RPMI7951 (cell line): ENCODE measurements at regions not wholly inside any gene's neighbourhood (a gene's known extent, or its start where the extent isn't known, plus 50 kb on each side); places are given as distances from the start of the nearest gene placed in this dataset.
"Not testable (repeated sequence)": the region's sequence is repeated elsewhere in the genome, so short reads cannot be mapped to it uniquely, and the experiment has no call there.

Source experiments
- DNase-seq: peaks from one replicate; pipeline ENCODE4 v3.0.0-alpha.2; 2012; ENCODE audit warnings: low read depth

- no peak for DNase-seq
Observed at GRCh38 chr5:118377420-118377819, 610.9 kb downstream of the DTWD2 start.

DNA sequence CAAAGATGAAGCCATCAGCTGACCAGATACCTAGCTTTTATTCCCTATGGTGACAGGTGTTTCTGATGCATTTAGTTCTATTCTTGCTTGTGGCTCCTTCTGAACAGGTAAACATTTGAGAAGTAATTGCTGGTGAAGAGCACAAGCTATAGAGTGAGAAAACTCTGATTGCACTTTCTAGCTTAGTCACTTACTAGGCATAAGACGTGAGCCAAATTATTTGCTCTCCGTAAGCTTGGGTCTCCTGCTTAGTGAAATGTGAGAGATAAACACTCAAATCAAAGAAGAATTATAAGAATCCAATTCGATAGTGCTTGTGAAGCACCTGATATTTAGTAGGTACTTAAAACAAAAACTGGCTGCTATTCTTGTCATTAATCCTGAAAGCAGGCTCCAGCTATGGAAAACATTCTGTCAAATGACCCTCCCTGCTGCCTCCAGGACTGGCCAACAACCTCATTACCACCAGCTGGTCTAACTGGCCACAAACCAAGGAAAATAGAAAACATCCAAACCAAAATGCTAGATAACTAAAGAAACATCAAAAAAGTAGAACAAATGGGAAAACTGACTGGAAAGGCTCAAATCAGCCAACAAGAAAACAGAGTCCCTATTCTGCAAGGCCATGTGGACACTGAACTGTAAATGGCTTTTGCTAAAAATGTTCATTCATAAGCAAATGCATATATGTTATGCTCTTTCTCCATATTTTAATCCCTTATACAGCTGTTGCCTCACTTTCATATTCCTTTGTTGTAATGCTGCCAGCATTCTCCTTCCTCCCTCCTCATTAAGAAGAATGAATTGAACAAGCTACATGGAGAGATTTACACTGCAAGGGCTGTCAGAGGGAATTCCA, 616.1 kb downstream of the DTWD2 start:
- DNase-seq, result no peak

GRCh38 chr5:118366429-118366828, 621.9 kb downstream of the DTWD2 start:
- DNase-seq, result no peak

DNA sequence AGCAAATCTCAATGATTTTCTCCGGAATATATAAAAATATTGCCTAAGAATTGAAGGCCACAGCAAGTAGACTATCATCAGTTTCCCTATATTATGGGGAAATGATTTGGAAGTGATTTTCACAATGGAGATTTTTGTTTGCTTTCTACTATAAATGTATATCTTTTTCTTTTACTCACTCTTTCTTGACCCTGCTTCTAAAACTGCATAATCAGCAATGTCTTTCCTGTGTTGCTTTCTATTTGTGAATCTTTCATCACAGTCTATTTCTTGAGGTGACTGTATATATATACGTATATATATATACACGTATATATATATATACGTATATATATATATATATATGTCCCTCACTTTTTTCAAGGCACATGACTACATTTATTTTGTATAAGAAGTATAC, 622.6 kb downstream of the DTWD2 start:
- no peak for DNase-seq

DNA sequence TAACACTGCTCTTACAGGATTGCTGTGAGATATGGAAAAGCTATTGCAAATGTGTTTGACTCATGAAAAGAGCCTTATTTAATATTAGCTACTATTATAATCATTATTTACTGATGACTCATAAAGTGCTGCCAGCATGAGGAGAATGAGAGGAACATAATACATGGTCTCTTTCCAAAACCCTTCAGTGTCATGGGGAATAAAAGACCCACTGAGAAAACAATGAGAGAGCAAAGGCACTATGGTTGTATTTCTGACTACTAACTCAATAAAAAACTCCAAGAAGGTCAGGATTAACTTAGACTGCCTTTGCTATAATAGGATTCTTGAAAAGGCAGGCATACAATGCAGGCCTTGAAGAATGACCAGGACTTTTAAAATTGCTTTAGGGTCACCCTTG, 633.5 kb downstream of the DTWD2 start:
- no peak for DNase-seq

GRCh38 chr5:118353970-118354369, 634.4 kb downstream of the DTWD2 start:
- DNase-seq, result no peak

DNA sequence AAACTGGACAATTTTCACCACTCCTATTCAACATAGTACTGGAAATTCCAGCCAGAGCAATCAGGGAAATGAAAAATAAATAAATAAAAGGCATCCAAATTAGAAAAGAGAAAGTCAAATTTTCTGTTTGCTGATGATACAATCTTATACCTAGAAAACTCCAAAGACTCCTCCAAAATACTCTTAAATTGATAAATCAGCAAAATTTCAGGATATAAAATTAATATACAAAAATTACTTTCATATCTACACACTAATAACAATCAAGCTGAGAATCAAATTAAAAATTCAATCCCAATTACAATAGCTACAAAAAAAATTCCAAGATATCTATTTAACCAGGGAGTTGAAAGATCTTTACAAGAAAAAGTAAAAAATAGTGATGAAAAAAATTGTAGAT, 651.9 kb downstream of the DTWD2 start:
- DNase-seq, result no peak

- DNase-seq, result no peak
Observed at GRCh38 chr5:118327389-118327788, 661.0 kb downstream of the DTWD2 start.

- no peak for DNase-seq
Observed at GRCh38 chr5:118326481-118327045, 661.8 kb downstream of the DTWD2 start.

- DNase-seq, result no peak
Observed at GRCh38 chr5:118325931-118326330, 662.4 kb downstream of the DTWD2 start.

DNA sequence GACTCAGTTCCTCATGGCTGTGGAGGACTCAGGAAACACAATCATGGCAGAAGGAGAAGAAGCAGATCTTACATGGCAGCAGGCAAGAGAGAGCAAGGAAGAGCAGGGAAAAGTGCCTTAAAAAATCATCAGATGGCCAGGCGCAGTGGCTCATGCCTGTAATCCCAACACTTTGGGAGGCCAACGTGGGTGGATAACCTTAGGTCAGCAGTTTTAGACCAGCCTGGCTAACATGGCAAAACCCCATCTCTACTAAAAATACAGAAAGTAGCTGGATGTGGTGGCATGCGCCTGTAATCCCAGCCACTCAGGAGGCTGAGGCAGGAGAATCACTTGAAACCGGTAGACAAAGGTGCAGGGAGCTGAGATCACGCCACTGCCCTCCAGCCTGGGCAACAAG, 664.6 kb downstream of the DTWD2 start:
- not testable (repeated sequence) for DNase-seq

DNA sequence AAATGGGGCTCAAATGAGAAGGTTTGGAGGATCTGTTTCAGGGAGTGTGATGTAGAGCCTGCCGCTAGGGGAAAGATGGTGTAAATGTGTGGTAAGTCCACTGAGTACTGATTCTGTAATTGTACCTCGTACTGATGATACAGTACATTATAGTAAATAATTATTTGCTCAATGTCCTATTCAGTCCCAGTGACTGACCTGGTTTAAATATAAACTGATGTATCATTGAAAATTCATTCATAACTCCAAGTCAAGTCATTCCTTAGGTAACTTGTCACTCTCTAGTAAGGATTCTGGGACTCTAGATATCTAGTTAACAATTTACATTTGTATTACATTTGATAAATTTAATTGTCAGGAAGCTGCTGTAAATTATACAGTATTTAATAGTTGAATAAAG, 667.3 kb downstream of the DTWD2 start:
- DNase-seq, result no peak

DNA sequence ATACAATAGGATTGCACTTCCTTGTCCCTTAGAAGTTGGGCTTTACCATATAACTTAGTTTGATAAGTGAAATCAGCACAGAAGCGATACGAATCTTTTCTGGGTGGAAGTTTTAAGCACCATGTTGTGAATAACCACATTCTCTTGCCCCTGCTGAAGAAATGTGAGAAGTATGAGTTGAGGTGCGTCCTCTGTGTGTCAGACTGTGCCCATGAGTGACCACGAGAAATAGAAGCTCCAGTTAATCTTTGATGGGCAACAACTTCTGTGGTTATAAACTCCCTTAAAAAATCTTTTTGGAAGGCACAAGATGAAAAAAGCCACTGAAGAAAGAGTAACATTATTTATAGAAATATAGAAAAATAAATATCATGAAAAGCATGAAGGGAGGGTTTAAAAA, 668.2 kb downstream of the DTWD2 start:
- DNase-seq, result no peak

DNA sequence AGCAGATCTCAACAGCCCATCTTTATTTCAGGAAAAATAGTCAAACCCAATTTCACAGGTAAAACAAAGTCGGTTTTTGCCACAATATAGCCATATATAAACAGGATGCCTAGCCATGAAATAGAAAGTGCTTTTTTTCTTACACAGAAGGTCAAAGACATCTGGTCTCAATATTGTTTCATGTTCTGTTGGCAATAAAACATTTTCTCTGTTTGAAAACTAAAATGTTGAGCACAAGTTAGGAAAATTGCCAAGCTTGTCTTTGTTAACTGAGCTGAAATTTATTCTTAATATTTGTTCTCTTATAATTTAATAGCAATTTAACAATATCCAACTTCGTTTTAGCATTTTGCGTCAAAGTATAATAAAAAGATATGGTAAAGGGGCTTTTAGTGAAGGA, 673.4 kb downstream of the DTWD2 start:
- no peak for DNase-seq

DNA sequence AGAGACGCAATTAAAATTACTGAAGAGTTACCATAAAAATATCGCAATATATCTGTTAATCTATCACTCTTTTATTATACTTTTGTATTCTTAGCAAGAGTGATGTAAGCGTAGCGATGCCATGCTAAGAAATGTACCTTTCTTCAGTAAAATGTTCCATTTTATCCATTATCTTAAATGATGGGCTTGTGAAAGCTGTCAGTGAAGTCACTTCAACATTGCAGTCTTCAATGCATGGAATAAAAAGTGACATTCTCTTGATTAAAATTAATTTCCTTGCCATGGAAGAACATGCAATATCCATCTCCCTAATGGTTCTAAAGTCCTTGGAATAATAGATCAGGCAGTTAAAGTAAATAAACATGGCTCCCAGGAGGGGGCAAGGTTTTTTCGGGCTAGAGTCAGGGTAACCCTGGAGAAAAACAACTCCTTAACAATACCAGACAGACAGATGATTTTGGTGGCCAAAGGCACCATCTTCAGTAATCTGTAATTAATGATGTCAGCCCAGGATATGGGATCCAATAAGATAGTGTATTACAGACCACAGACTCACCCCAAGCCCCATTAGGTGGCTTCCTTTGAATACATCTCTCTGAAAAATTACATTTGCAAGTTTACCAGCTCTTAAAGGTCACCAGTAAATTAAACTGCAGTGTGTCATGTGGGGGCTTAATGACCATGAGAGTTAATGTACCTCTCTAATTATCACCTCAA, 677.1 kb downstream of the DTWD2 start:
- no peak for DNase-seq

- no peak for DNase-seq
Observed at GRCh38 chr5:118310401-118310800, 677.9 kb downstream of the DTWD2 start.

GRCh38 chr5:118303296-118303695, 685.1 kb downstream of the DTWD2 start:
- DNase-seq, result no peak

- DNase-seq, result no peak
Observed at GRCh38 chr5:118302786-118303185, 685.6 kb downstream of the DTWD2 start.

GRCh38 chr5:118301696-118302095, 686.7 kb downstream of the DTWD2 start:
- DNase-seq, result no peak

DNA sequence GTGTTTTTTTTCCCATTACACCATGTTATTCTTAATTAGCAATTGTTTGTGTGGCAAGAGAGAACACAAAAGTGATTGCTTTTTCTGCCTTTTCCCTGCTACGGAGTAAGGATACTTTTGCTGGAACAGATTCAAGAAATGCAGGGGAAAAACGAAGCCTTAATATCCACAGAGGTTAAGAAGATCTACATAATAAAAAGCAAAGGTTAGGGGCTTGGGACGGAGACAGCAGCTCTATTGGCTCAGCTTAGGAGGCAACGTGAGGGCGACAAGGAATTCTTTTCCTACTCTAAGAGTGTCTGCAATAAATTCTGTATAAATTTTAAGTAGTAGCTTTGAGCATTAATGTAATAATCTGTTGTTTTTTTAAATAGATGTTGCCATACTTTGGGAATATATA, 693.3 kb downstream of the DTWD2 start:
- no peak for DNase-seq

GRCh38 chr5:118293378-118293777, 695.0 kb downstream of the DTWD2 start:
- DNase-seq, result no peak

DNA sequence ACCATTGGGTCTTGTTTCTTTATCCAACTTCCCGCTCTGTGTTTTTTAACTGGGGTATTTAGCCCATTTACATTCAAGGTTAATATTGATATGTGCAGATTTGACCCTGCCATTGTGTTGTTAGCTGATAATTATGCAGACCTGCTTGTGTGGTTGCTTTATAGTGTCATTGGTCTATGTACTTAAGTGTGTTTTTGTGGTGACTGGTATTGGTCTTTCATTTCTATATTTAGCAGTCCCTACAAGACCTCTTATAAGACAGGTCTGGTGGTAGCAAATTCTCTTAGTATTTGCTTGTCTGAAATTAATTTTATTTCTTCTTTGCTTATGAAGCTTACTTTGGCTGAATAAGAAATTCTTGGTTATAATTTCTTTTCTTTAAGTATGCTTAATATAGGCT, 698.1 kb downstream of the DTWD2 start:
- no peak for DNase-seq

- not testable (repeated sequence) for DNase-seq
Observed at GRCh38 chr5:118284230-118284629, 704.1 kb downstream of the DTWD2 start.
